Kidney (tissue), 13 donors: ENCODE measurements at regions not wholly inside any gene's neighbourhood (a gene's known extent, or its start where the extent isn't known, plus 50 kb on each side); places are given as distances from the start of the nearest gene placed in this dataset.

Experiments
- DNase-seq, 5 donors: peaks; one replicate each; pipeline ENCODE4 v3.0.0-alpha.2; 2013 to 2020
- FAIRE-seq: peaks from 2 replicates; lab custom pipeline; 2012; peaks lifted over from hg19 to GRCh38; lab: Jason Lieb, UNC
- H3K27ac ChIP-seq, 2 donors: one replicate each; pipeline ENCODE4 v1.7.0; 2013; ENCODE audit warnings: low read depth in 2 of 2, low read length in 2 of 2, inconsistent platforms in 1 of 2
- H3K27me3 ChIP-seq: one replicate; pipeline ENCODE4 v1.7.1; 2013; ENCODE audit warnings: low read length, inconsistent platforms; ENCODE audit not compliant: control insufficient read depth, insufficient read depth
- H3K36me3 ChIP-seq, 3 donors: one replicate each; pipeline versions ENCODE4 v1.7.0 to v1.7.1; 2013; ENCODE audit warnings: low read length in 3 of 3, control low read depth in 1 of 3, inconsistent platforms in 1 of 3; ENCODE audit not compliant: insufficient read depth in 3 of 3, control insufficient read depth in 2 of 3
- H3K4me1 ChIP-seq, 3 donors: one replicate each; pipeline versions ENCODE4 v1.7.0 to v1.7.1; 2013; ENCODE audit warnings: low read length in 3 of 3, inconsistent platforms in 1 of 3, low read depth in 1 of 3; ENCODE audit not compliant: control insufficient read depth in 2 of 3, insufficient read depth in 2 of 3
- H3K4me3 ChIP-seq, 3 donors: one replicate each; pipeline versions ENCODE4 v1.7.0 to v1.8.1; 2013; ENCODE audit warnings: low read length in 3 of 3, control low read depth in 1 of 3, inconsistent platforms in 1 of 3
- H3K9ac ChIP-seq, 3 donors: one replicate each; pipeline versions ENCODE4 v1.7.0 to v1.7.1; 2013; ENCODE audit warnings: low read length in 3 of 3, control low read depth in 1 of 3, inconsistent platforms in 1 of 3
- H3K9me3 ChIP-seq, 3 donors: one replicate each; pipeline versions ENCODE4 v1.7.0 to v1.7.1; 2013; ENCODE audit warnings: low read length in 3 of 3, control low read depth in 1 of 3, inconsistent platforms in 1 of 3; ENCODE audit not compliant: control insufficient read depth in 2 of 3, insufficient read depth in 1 of 3
- CTCF ChIP-seq: IDR thresholded peaks from 3 replicates; pipeline ENCODE4 v1.5.1; 2012; ENCODE audit warnings: mild to moderate bottlenecking, moderate library complexity, borderline replicate concordance; ENCODE audit not compliant: insufficient read depth; ENCODE audit errors: extremely low read depth
- intact Hi-C: fragments of 100-400 bp; cut with DNase I; formaldehyde crosslinking; loops from one replicate; pipeline ENCODE4 v1.11.1; 2022
- donor health status: control.
- donor health status: control.
- donor health status: control.
- donor health status: control.
- donor health status: control.
- donor health status: DM: yes; HTN: yes; CAD: no.
- donor health status: Normal renal cell carcinoma (clear cell type).

- DNase-seq = peak in 1 of 5 donors; percentile 12
- Histone ChIP-seq H3K4me1 (no peaks in the 10 kb centered on the region), H3K9me3 (no peaks in the 10 kb centered on the region), H3K9ac (no peak overlapping the region), H3K27me3 (no peaks in the 10 kb centered on the region), H3K27ac (no peak overlapping the region), H3K36me3 (no peaks in the 10 kb centered on the region), H3K4me3 (no peak overlapping the region)
- TF ChIP-seq CTCF = no peak
- FAIRE-seq = no peak
- intact Hi-C loops = no loop called here
Observed at GRCh38 chr20:4603724-4604123, 82.5 kb upstream of the PRNP start.

GRCh38 chr20:4602297-4602631 lies 84.0 kb upstream of the PRNP start:
- H3K36me3 ChIP-seq = no peaks in the 10 kb centered on the region
- H3K27ac ChIP-seq = no peak overlapping the region
- H3K9ac ChIP-seq = no peak overlapping the region
- no peaks in the 10 kb centered on the region for H3K27me3 ChIP-seq
- no peak for TF ChIP-seq CTCF
- H3K9me3 ChIP-seq = no peaks in the 10 kb centered on the region
- no peaks in the 10 kb centered on the region for H3K4me1 ChIP-seq
- intact Hi-C loops = no loop called here
- no peak overlapping the region for H3K4me3 ChIP-seq
- FAIRE-seq (no peak), DNase-seq (no peak)

- Histone ChIP-seq H3K4me3 (no peak overlapping the region), H3K36me3 (no peaks in the 10 kb centered on the region), H3K27me3 (no peaks in the 10 kb centered on the region), H3K27ac (no peak overlapping the region), H3K4me1 (no peaks in the 10 kb centered on the region), H3K9me3 (no peaks in the 10 kb centered on the region), H3K9ac (no peak overlapping the region)
- TF ChIP-seq CTCF = no peak
- no peak for FAIRE-seq
- intact Hi-C loops = no loop called here
- DNase-seq = peak in 1 of 5 donors; percentile 71
Observed at GRCh38 chr20:4601630-4602296, 84.5 kb upstream of the PRNP start.

GRCh38 chr20:4600308-4601014 lies 85.8 kb upstream of the PRNP start:
- TF ChIP-seq CTCF = no peak
- Histone ChIP-seq H3K27ac (no peak overlapping the region), H3K4me1 (no peaks in the 10 kb centered on the region), H3K27me3 (no peaks in the 10 kb centered on the region), H3K4me3 (no peak overlapping the region), H3K9me3 (no peaks in the 10 kb centered on the region), H3K36me3 (no peaks in the 10 kb centered on the region), H3K9ac (no peak overlapping the region)
- FAIRE-seq = no peak
- DNase-seq = no peak
- intact Hi-C loops = no loop called here
